Heart right ventricle (tissue), 16 donors: ENCODE measurements at regions not wholly inside any gene's neighbourhood (a gene's known extent, or its start where the extent isn't known, plus 50 kb on each side); places are given as distances from the start of the nearest gene placed in this dataset.

Experiments
- ATAC-seq, 8 donors: fragments of 200-7000 bp; cut with Tn5 transposase; one replicate each; pipeline ENCODE4 v1.9.1; 2020; ENCODE audit warnings: mild to moderate bottlenecking in 8 of 8, moderate library complexity in 8 of 8, moderate number of reproducible peaks in 1 of 8
- DNase-seq, 2 donors: peaks; one replicate each; pipeline ENCODE4 v3.0.0-alpha.2; 2020
- H3K27ac ChIP-seq, 10 donors: fragments of 200-600 bp; sonication (generic) in 2 of 10; one replicate each; pipeline versions ENCODE4 v1.5.0 to v1.8.0; 2020 to 2022; ENCODE audit warnings: mild to moderate bottlenecking in 3 of 10
- H3K27me3 ChIP-seq, 7 donors: fragments of 200-600 bp; one replicate each; pipeline ENCODE4 v1.8.0; 2021 to 2022; ENCODE audit warnings: mild to moderate bottlenecking in 2 of 7
- H3K36me3 ChIP-seq, 9 donors: fragments of 200-600 bp; sonication (generic) in 1 of 9; one replicate each; pipeline versions ENCODE4 v1.5.0 to v1.8.0; 2020 to 2022; ENCODE audit warnings: mild to moderate bottlenecking in 2 of 9
- H3K4me1 ChIP-seq, 9 donors: fragments of 200-600 bp; sonication (generic) in 1 of 9; one replicate each; pipeline versions ENCODE4 v1.5.0 to v1.8.0; 2020 to 2022; ENCODE audit warnings: mild to moderate bottlenecking in 4 of 9
- H3K4me3 ChIP-seq, 10 donors: fragments of 200-600 bp; sonication (generic) in 2 of 10; one replicate each; pipeline versions ENCODE4 v1.5.0 to v1.8.0; 2020 to 2022; ENCODE audit warnings: mild to moderate bottlenecking in 7 of 10, moderate library complexity in 2 of 10
- H3K9me3 ChIP-seq, 11 donors: fragments of 200-600 bp in 10 of 11; sonication (generic) in 2 of 11; one replicate each; pipeline versions ENCODE4 v1.5.0 to v1.8.0; 2013 to 2022; ENCODE audit warnings: mild to moderate bottlenecking in 2 of 11, control low read depth in 1 of 11, moderate library complexity in 1 of 11
- WGBS, 2 donors: extraction: QIAGEN DNeasy Blood & Tissue Kit; methylation state at CpG; one replicate each; pipeline ENCODE4 v1.1.7; 2013; ENCODE audit warnings: inconsistent platforms in 1 of 2; 5-methylcytosine and 5-hydroxymethylcytosine counted together
- intact Hi-C, 10 donors: fragments of 100-400 bp; cut with DNase I; formaldehyde crosslinking; loops; one replicate each; pipeline versions ENCODE4 v1.11.1 to v1.14.2; 2022
- TF ChIP-seq, protein P1 (sequence below), 9 donors: fragments of 200-600 bp; sonication (generic) in 2 of 9; IDR thresholded peaks; one replicate each; pipeline versions ENCODE4 v1.5.0 to v1.8.0; 2021 to 2022; ENCODE audit warnings: antibody characterized with exemption in 9 of 9, mild to moderate bottlenecking in 5 of 9, moderate library complexity in 1 of 9
- donor health status: Arrhythmogenic right ventricular cardiomyopathy.
- donor health status: ischemic (EF 13 %, LVEDD 7.1; RV severe dilation, severe dysfunction).
- donor health status: healthy with polysubstance abuse.
- donor health status: DM: no; HTN: yes; CAD: no.
- donor health status: DM: no; HTN: no; CAD: no.
- donor health status: ischemic (EF 25% LVEDD 6.9; RV normal size, moderate dysfunction).
- donor health status: ischemic (EF 25% LVEDD 5.7; RV mildly dilated, moderate dysfunction).
- donor health status: healthy.
- donor health status: DM: yes; HTN: yes; CAD: no.
- donor health status: Ischemic cardiomyopathy.
- donor health status: ischemic (EF 35%, LVEDD 5.7; RV mildly dilated, moderate dysfunction).
- donor health status: nonischemic (EF 11% LVEDD 7.7; RV severe dilation, severe dysfunction).
- donor health status: DM: yes; HTN: yes; CAD: no.
- donor health status: PGD.
- donor health status: ischemic (EF 29% LVEDD 5.4; RV normal size, mild dysfunction).
- donor health status: nonischemic (EF 23%, LVEDD 6.1; RV moderate dilation, normal function).

DNA sequence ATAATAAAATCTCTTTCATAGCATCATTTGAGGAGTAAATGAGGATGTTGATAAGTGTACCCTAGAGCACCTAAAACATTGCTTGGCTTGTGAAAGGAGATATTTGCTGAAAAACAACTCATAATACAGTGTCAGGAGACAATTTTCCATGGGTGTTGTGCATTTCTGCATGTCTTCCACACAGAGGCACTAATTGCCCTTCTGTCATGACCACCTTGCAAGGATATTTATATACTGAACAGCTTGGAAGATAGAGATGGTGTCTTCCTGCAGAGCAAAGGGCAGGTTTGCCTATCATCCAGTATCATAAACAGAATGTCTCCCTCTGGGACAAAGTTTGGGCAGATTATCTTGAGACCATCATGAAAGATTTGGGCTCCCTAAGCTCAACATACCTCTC lies 495.2 kb upstream of the LRRN3 start:
- Histone ChIP-seq H3K4me1 (no peaks in the 10 kb centered on the region), H3K9me3 (no peaks in the 10 kb centered on the region), H3K27ac (no peak overlapping the region), H3K36me3 (no peaks in the 10 kb centered on the region), H3K4me3 (no peak overlapping the region), H3K27me3 (no peaks in the 10 kb centered on the region)
- ATAC-seq (no peak), DNase-seq (no peak)
- TF ChIP-seq, protein P1, sequence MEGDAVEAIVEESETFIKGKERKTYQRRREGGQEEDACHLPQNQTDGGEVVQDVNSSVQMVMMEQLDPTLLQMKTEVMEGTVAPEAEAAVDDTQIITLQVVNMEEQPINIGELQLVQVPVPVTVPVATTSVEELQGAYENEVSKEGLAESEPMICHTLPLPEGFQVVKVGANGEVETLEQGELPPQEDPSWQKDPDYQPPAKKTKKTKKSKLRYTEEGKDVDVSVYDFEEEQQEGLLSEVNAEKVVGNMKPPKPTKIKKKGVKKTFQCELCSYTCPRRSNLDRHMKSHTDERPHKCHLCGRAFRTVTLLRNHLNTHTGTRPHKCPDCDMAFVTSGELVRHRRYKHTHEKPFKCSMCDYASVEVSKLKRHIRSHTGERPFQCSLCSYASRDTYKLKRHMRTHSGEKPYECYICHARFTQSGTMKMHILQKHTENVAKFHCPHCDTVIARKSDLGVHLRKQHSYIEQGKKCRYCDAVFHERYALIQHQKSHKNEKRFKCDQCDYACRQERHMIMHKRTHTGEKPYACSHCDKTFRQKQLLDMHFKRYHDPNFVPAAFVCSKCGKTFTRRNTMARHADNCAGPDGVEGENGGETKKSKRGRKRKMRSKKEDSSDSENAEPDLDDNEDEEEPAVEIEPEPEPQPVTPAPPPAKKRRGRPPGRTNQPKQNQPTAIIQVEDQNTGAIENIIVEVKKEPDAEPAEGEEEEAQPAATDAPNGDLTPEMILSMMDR (IDR thresholded peaks at IDR 0.05), result peak in 4 of 9 donors; percentile 7 to 25 (median 13)
- intact Hi-C loops, result loop anchor here in 1 of 10 donors (5.0 kb wide), 1 partner anchor 502 kb away; no protein-coding TSS in a partner anchor

GRCh38 chr7:110600956-110601355 lies 490.0 kb upstream of the LRRN3 start:
- Histone ChIP-seq H3K27ac (no peak overlapping the region), H3K9me3 (no peaks in the 10 kb centered on the region), H3K36me3 (no peaks in the 10 kb centered on the region), H3K27me3 (no peaks in the 10 kb centered on the region), H3K4me3 (no peak overlapping the region), H3K4me1 (no peaks in the 10 kb centered on the region)
- DNase-seq, result no peak
- TF ChIP-seq, protein P1 (IDR thresholded peaks at IDR 0.05), result no peak
- intact Hi-C loops, result no loop called here
- ATAC-seq, result no peak
- 80% methylated on average over 5 of the region's 5 CpGs for WGBS, 2 donors

DNA sequence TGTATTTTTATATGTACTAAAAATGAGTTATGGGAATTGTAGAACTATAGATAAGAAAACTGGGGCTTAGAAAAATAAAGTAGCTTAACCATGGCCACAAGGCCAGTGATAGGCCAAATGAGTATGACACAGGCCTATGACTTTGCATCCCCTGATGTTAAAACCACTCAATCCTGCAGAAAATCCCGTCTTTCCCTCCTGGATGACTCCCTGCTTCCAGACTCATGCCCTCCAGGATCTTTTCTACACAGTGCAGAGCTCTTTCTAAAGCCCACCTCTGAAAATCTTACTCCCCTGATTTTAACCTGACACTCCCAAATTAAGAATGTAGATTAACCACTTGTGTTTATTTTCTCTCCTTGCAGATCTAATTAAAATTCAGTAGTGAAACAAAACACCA lies 489.2 kb upstream of the LRRN3 start:
- WGBS, 2 donors, result 68 to 77% methylated on average over 1 of the region's 1 CpG
- TF ChIP-seq, protein P1 (IDR thresholded peaks at IDR 0.05), result no peak
- H3K36me3 ChIP-seq, result no peaks in the 10 kb centered on the region
- no peaks in the 10 kb centered on the region for H3K9me3 ChIP-seq
- H3K4me3 ChIP-seq, result no peak overlapping the region
- H3K27me3 ChIP-seq, result no peaks in the 10 kb centered on the region
- H3K27ac ChIP-seq, result no peak overlapping the region
- no peaks in the 10 kb centered on the region for H3K4me1 ChIP-seq
- ATAC-seq, result no peak
- intact Hi-C loops, result no loop called here
- no peak for DNase-seq

GRCh38 chr7:110604206-110604605 lies 486.7 kb upstream of the LRRN3 start:
- no peak for ATAC-seq
- TF ChIP-seq, protein P1 (IDR thresholded peaks at IDR 0.05), result no peak
- H3K4me3 ChIP-seq, result no peak overlapping the region
- no peaks in the 10 kb centered on the region for H3K27me3 ChIP-seq
- 81 to 82% methylated on average over 4 of the region's 4 CpGs for WGBS, 2 donors
- no peaks in the 10 kb centered on the region for H3K9me3 ChIP-seq
- no peaks in the 10 kb centered on the region for H3K36me3 ChIP-seq
- no peak for DNase-seq
- intact Hi-C loops, result no loop called here
- no peak overlapping the region for H3K27ac ChIP-seq
- no peaks in the 10 kb centered on the region for H3K4me1 ChIP-seq

- DNase-seq (no peak), ATAC-seq (no peak)
- no peaks in the 10 kb centered on the region for H3K4me1 ChIP-seq
- TF ChIP-seq, protein P1 (IDR thresholded peaks at IDR 0.05), result no peak
- intact Hi-C loops, result no loop called here
- no peaks in the 10 kb centered on the region for H3K27me3 ChIP-seq
- no peak overlapping the region for H3K27ac ChIP-seq
- H3K36me3 ChIP-seq, result no peaks in the 10 kb centered on the region
- no peak overlapping the region for H3K4me3 ChIP-seq
- H3K9me3 ChIP-seq, result no peaks in the 10 kb centered on the region
Measured at GRCh38 chr7:110604885-110605284, 486.0 kb upstream of the LRRN3 start.
